MM.1S (cell line): ENCODE measurements at regions not wholly inside any gene's neighbourhood (a gene's known extent, or its start where the extent isn't known, plus 50 kb on each side); places are given as distances from the start of the nearest gene placed in this dataset.

Experiments
- EZH2phosphoT487 ChIP-seq: fragments of 300-600 bp; sonication (generic); IDR thresholded peaks from 2 replicates; pipeline ENCODE4 v1.6.1; 2018; ENCODE audit warnings: antibody characterized with exemption, low read length
- TF ChIP-seq, protein P1 (sequence below): fragments of 300-600 bp; sonication (generic); IDR thresholded peaks from 2 replicates; pipeline ENCODE4 v1.5.1; 2016; ENCODE audit warnings: antibody characterized with exemption, low read length, mixed read lengths

DNA sequence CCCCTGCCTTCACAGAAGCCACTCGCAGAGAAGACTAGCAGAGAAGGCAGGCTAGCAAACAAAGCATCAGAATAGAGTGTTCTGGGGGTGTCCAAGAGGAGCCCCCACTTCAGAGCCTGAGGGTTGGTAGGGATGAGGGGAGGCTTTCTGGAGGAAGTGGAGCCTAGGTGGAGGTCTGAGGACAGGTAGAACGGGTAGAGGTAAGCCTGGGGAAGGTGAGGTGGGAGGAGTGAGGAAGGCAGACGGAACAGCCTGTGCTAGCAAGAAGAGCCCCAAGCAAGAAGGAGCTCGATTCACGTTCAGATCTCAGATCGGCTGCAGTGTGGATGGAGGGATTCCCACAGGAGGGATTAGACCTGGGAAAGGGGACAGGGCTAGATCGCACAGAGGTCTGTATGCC is 66.0 kb upstream of the DUSP5 start:
- TF ChIP-seq, protein P1, sequence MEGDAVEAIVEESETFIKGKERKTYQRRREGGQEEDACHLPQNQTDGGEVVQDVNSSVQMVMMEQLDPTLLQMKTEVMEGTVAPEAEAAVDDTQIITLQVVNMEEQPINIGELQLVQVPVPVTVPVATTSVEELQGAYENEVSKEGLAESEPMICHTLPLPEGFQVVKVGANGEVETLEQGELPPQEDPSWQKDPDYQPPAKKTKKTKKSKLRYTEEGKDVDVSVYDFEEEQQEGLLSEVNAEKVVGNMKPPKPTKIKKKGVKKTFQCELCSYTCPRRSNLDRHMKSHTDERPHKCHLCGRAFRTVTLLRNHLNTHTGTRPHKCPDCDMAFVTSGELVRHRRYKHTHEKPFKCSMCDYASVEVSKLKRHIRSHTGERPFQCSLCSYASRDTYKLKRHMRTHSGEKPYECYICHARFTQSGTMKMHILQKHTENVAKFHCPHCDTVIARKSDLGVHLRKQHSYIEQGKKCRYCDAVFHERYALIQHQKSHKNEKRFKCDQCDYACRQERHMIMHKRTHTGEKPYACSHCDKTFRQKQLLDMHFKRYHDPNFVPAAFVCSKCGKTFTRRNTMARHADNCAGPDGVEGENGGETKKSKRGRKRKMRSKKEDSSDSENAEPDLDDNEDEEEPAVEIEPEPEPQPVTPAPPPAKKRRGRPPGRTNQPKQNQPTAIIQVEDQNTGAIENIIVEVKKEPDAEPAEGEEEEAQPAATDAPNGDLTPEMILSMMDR, result no peak
- no peak for TF ChIP-seq EZH2phosphoT487
